ENCODE measurements at regions not wholly inside any gene's neighbourhood (a gene's known extent, or its start where the extent isn't known, plus 50 kb on each side); places are given as distances from the start of the nearest gene placed in this dataset.

DNA sequence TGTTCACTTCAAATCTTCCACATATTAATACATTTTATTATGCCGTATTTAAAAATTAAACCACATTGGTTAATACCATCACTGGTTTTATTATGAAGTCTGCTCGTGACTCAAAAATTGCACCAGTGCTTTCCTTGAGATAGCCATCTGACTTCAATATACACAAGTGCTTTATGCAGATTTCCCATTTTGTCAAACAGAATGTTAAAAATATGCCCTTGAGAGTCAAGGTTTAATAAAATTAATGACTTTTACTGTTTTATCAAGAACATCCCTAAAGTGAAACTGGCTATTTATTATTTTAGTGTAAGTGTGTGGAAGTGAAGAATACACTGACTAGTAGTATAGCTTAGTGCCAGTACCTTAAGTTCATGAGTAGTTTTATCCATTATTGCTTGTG lies 139.3 kb upstream of the SOX2 start:
- DNase-seq (ENCODE audit: low read depth, low spot score) = no peak
- H3K27me3 ChIP-seq (ENCODE audit: insufficient read depth, insufficient read length) = no peaks in the 10 kb centered on the region
- TF ChIP-seq ZNF274 (IDR thresholded peaks at IDR 0.05; ENCODE audit: low read depth, low read length) (no peak), SUZ12 (IDR thresholded peaks at IDR 0.05; ENCODE audit: extremely low read depth, insufficient read depth, insufficient read length) (no peak)
- H3K4me1 ChIP-seq (ENCODE audit: insufficient read depth, insufficient read length) = no peaks in the 10 kb centered on the region
- H3K4me3 ChIP-seq (ENCODE audit: insufficient read length, low read depth) = no peak overlapping the region
- H3K9me3 ChIP-seq (ENCODE audit: insufficient read depth, low read length) = no peaks in the 10 kb centered on the region
- H3K9ac ChIP-seq (ENCODE audit: insufficient read length, low read depth) = no peak overlapping the region
- no peaks in the 10 kb centered on the region for H3K36me3 ChIP-seq (ENCODE audit: insufficient read depth, insufficient read length, low read length)

DNA sequence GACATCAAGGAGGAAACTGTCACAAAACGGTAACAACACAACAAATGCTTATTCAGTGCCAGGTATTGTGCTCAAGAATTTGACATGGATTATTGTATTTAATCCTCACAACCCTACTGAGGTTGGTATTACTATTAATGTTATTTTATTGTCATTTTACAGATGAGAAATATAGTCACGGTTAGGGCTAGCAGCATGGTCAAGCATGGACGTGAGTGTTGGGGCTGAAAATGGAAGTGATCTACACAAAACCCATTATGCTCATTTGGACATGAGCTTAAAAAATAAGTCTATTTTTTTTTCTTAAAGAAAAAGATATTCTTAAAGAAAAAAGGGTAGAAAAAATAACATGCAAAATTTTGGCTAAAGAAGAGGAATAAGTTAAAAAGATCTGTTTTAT lies 141.3 kb upstream of the SOX2 start:
- no peak for TF ChIP-seq YY1 (IDR thresholded peaks at IDR 0.05; ENCODE audit: insufficient read depth, insufficient read length)
- TF ChIP-seq SUZ12 (IDR thresholded peaks at IDR 0.05; ENCODE audit: extremely low read depth, insufficient read depth, insufficient read length) = no peak
- TF ChIP-seq ZNF274 (IDR thresholded peaks at IDR 0.05; ENCODE audit: low read depth, low read length) = no peak
- Histone ChIP-seq H3K27me3 (ENCODE audit: insufficient read depth, insufficient read length) (no peaks in the 10 kb centered on the region), H3K9ac (ENCODE audit: insufficient read length, low read depth) (no peak overlapping the region), H3K4me3 (ENCODE audit: insufficient read length, low read depth) (no peak overlapping the region), H3K4me1 (ENCODE audit: insufficient read depth, insufficient read length) (no peaks in the 10 kb centered on the region), H3K9me3 (ENCODE audit: insufficient read depth, low read length) (no peaks in the 10 kb centered on the region), H3K36me3 (ENCODE audit: insufficient read depth, insufficient read length, low read length) (no peaks in the 10 kb centered on the region)
- DNase-seq (ENCODE audit: low read depth, low spot score) = no peak

DNA sequence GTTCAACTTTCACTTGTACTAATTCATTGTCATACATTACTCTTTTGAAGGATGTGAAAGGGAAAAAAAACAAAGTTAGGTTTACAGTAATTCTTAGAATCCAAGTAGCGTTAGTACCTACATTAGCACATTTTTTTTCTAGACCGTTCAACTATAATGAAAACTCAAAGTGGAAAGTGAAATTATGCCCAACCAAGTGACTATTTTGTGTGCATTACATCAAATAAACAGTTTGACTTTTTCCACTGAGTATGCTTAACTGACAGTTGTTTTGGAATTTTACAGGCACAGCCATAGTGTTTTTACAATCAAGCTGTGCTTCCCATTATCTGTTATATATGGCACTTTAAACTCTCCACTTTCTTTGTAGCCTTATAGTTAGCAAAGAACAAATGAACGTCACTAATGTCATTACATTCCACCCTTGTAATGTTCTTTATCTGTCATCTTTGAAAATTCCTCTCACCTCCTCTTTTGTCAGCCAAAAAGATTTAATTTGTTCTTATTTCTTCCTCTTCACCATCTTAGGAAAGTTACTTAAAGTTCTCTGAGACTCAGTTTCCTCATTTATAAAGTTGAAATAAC lies 142.3 kb upstream of the SOX2 start:
- H3K4me3 ChIP-seq (ENCODE audit: insufficient read length, low read depth) = no peak overlapping the region
- H3K4me1 ChIP-seq (ENCODE audit: insufficient read depth, insufficient read length) = no peaks in the 10 kb centered on the region
- DNase-seq (ENCODE audit: low read depth, low spot score) = no peak
- TF ChIP-seq SUZ12 (IDR thresholded peaks at IDR 0.05; ENCODE audit: extremely low read depth, insufficient read depth, insufficient read length) (no peak), YY1 (IDR thresholded peaks at IDR 0.05; ENCODE audit: insufficient read depth, insufficient read length) (no peak), ZNF274 (IDR thresholded peaks at IDR 0.05; ENCODE audit: low read depth, low read length) (no peak)
- no peak overlapping the region for H3K9ac ChIP-seq (ENCODE audit: insufficient read length, low read depth)
- no peaks in the 10 kb centered on the region for H3K36me3 ChIP-seq (ENCODE audit: insufficient read depth, insufficient read length, low read length)
- no peaks in the 10 kb centered on the region for H3K27me3 ChIP-seq (ENCODE audit: insufficient read depth, insufficient read length)
- H3K9me3 ChIP-seq (ENCODE audit: insufficient read depth, low read length) = no peaks in the 10 kb centered on the region

DNA sequence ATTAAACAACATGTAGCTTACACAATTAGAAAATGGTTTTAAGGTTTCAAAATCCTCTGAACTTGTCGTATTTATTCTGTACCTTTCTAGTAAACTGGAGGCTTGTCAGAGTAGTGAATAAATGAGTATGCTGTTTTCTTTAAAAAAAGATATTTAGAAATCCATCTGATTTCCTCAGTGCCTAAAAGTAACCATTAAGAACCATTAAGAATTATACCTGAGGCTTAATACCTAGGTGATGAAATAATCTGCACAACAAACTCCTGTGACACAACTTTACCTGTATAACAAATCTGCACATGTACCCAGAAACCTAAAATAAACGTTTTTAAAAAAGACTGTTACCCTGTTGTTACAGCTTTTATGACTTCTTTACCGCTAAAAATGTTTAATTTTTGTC lies 143.0 kb upstream of the SOX2 start:
- no peak for DNase-seq (ENCODE audit: low read depth, low spot score)
- H3K4me3 ChIP-seq (ENCODE audit: insufficient read length, low read depth) = no peak overlapping the region
- no peaks in the 10 kb centered on the region for H3K27me3 ChIP-seq (ENCODE audit: insufficient read depth, insufficient read length)
- no peaks in the 10 kb centered on the region for H3K9me3 ChIP-seq (ENCODE audit: insufficient read depth, low read length)
- H3K4me1 ChIP-seq (ENCODE audit: insufficient read depth, insufficient read length) = no peaks in the 10 kb centered on the region
- H3K36me3 ChIP-seq (ENCODE audit: insufficient read depth, insufficient read length, low read length) = no peaks in the 10 kb centered on the region
- no peak overlapping the region for H3K9ac ChIP-seq (ENCODE audit: insufficient read length, low read depth)
- TF ChIP-seq SUZ12 (IDR thresholded peaks at IDR 0.05; ENCODE audit: extremely low read depth, insufficient read depth, insufficient read length) (no peak), YY1 (IDR thresholded peaks at IDR 0.05; ENCODE audit: insufficient read depth, insufficient read length) (no peak), ZNF274 (IDR thresholded peaks at IDR 0.05; ENCODE audit: low read depth, low read length) (no peak)

DNA sequence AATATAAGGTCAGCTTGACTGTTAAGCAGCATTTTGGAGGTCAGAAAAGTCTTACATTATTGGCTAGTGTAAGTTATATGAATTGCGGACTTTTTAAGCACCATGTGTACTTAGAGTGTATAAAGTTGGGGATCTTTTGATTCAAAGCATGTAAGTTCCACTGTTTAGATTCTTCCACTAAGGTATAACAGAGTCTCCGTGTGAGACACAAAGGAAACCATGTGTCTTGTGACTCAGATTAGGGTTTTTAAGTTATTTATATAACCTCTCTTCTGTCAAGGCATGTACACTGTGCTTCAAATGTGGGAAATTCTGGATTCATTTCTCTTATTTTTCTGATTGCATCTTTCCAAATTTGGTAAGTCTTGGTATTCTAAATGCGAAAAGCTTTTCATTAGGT lies 143.5 kb upstream of the SOX2 start:
- TF ChIP-seq ZNF274 (IDR thresholded peaks at IDR 0.05; ENCODE audit: low read depth, low read length) (no peak), SUZ12 (IDR thresholded peaks at IDR 0.05; ENCODE audit: extremely low read depth, insufficient read depth, insufficient read length) (no peak), YY1 (IDR thresholded peaks at IDR 0.05; ENCODE audit: insufficient read depth, insufficient read length) (no peak)
- Histone ChIP-seq H3K4me1 (ENCODE audit: insufficient read depth, insufficient read length) (no peaks in the 10 kb centered on the region), H3K36me3 (ENCODE audit: insufficient read depth, insufficient read length, low read length) (no peaks in the 10 kb centered on the region), H3K9me3 (ENCODE audit: insufficient read depth, low read length) (no peaks in the 10 kb centered on the region), H3K27me3 (ENCODE audit: insufficient read depth, insufficient read length) (no peaks in the 10 kb centered on the region), H3K9ac (ENCODE audit: insufficient read length, low read depth) (no peak overlapping the region), H3K4me3 (ENCODE audit: insufficient read length, low read depth) (no peak overlapping the region)
- no peak for DNase-seq (ENCODE audit: low read depth, low spot score)

DNA sequence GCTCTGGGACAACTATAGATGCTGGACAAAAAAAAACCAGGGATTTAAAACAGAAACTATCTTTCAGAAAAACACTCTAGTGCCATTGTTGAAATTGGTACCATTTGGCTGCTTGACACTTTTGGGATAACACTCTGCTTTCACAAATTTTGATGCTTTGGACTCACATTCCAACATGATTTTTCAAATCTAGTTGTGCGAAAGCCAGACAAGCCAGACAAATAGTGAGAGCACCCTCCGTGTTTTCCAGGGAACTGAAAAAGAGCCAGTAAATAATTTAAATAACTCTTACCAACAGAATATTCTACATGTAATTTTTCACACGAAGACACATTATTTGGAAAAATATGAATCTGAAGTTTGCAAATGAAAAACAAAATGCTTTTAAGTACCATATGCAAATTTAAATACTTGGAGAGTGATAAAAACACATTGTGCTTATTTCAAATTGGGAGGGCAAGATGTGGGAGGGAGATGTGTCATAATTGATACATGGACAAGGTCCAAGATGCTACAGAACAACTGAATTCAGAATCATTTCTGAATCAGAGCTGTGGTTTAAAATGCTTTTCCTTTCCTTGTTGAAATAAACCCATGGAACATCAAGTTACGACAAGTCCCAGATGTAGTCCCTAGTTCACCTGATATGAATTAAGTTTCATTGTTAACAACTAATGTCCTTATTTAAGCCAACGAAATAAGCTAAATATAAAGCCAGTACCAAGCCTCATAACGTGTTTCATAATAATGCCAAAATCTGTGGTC lies 144.2 kb upstream of the SOX2 start:
- DNase-seq (ENCODE audit: low read depth, low spot score) = no peak
- Histone ChIP-seq H3K27me3 (ENCODE audit: insufficient read depth, insufficient read length) (no peaks in the 10 kb centered on the region), H3K4me1 (ENCODE audit: insufficient read depth, insufficient read length) (no peaks in the 10 kb centered on the region), H3K9ac (ENCODE audit: insufficient read length, low read depth) (no peak overlapping the region), H3K36me3 (ENCODE audit: insufficient read depth, insufficient read length, low read length) (no peaks in the 10 kb centered on the region), H3K9me3 (ENCODE audit: insufficient read depth, low read length) (no peaks in the 10 kb centered on the region), H3K4me3 (ENCODE audit: insufficient read length, low read depth) (no peak overlapping the region)
- TF ChIP-seq ZNF274 (IDR thresholded peaks at IDR 0.05; ENCODE audit: low read depth, low read length) (no peak), SUZ12 (IDR thresholded peaks at IDR 0.05; ENCODE audit: extremely low read depth, insufficient read depth, insufficient read length) (no peak), YY1 (IDR thresholded peaks at IDR 0.05; ENCODE audit: insufficient read depth, insufficient read length) (no peak)

DNA sequence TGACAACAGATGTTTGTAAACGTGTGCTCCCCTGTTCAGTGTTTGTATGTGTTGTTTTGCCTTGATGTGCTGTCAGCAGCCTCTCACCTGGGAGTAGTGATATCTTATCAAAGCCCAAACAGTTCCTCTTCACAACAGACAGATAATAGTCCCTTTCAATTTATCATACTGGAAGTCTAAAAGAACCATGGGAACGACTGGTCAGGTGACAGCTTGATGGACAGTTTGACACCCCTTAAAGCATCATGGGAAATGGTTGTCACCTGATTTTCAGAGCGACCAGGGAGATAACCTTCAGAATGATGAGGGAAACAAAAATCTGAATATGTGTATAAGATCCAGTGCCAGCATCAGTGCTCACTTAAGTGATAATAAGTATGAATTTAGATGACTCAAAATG lies 146.3 kb upstream of the SOX2 start:
- no peak for DNase-seq (ENCODE audit: low read depth, low spot score)
- no peaks in the 10 kb centered on the region for H3K36me3 ChIP-seq (ENCODE audit: insufficient read depth, insufficient read length, low read length)
- no peak for TF ChIP-seq ZNF274 (IDR thresholded peaks at IDR 0.05; ENCODE audit: low read depth, low read length)
- TF ChIP-seq YY1 (IDR thresholded peaks at IDR 0.05; ENCODE audit: insufficient read depth, insufficient read length) = no peak
- no peak for TF ChIP-seq SUZ12 (IDR thresholded peaks at IDR 0.05; ENCODE audit: extremely low read depth, insufficient read depth, insufficient read length)
- H3K9me3 ChIP-seq (ENCODE audit: insufficient read depth, low read length) = no peaks in the 10 kb centered on the region
- no peaks in the 10 kb centered on the region for H3K27me3 ChIP-seq (ENCODE audit: insufficient read depth, insufficient read length)
- no peaks in the 10 kb centered on the region for H3K4me1 ChIP-seq (ENCODE audit: insufficient read depth, insufficient read length)
- no peak overlapping the region for H3K9ac ChIP-seq (ENCODE audit: insufficient read length, low read depth)
- H3K4me3 ChIP-seq (ENCODE audit: insufficient read length, low read depth) = no peak overlapping the region

All from NT2/D1 (cell line).